ENCODE measurements at regions not wholly inside any gene's neighbourhood (a gene's known extent, or its start where the extent isn't known, plus 50 kb on each side); places are given as distances from the start of the nearest gene placed in this dataset.

GRCh38 chr3:107064405-107065060, 312.7 kb upstream of the CCDC54 start:
- peak; percentile 62 for DNase-seq (ENCODE audit: low read depth, low spot score)

GRCh38 chr3:107065094-107065861, 312.0 kb upstream of the CCDC54 start:
- no peak for DNase-seq (ENCODE audit: low read depth, low spot score)

GRCh38 chr3:107067421-107067820, 309.8 kb upstream of the CCDC54 start:
- DNase-seq (ENCODE audit: low read depth, low spot score), result no peak

- peak; percentile 72 for DNase-seq (ENCODE audit: low read depth, low spot score)
Measured at GRCh38 chr3:107068980-107069379, 308.3 kb upstream of the CCDC54 start.

GRCh38 chr3:107076946-107077345, 300.3 kb upstream of the CCDC54 start:
- DNase-seq (ENCODE audit: low read depth, low spot score), result no peak

- no peak for DNase-seq (ENCODE audit: low read depth, low spot score)
Measured at GRCh38 chr3:107077391-107077790, 299.8 kb upstream of the CCDC54 start.

- DNase-seq (ENCODE audit: low read depth, low spot score), result no peak
Measured at GRCh38 chr3:107082527-107082926, 294.7 kb upstream of the CCDC54 start.

- DNase-seq (ENCODE audit: low read depth, low spot score), result no peak
Measured at GRCh38 chr3:107085261-107085660, 292.0 kb upstream of the CCDC54 start.

GRCh38 chr3:107092121-107092520, 285.1 kb upstream of the CCDC54 start:
- no peak for DNase-seq (ENCODE audit: low read depth, low spot score)

GRCh38 chr3:107098864-107099263, 278.4 kb upstream of the CCDC54 start:
- no peak for DNase-seq (ENCODE audit: low read depth, low spot score)

- no peak for DNase-seq (ENCODE audit: low read depth, low spot score)
Measured at GRCh38 chr3:107100137-107100536, 277.1 kb upstream of the CCDC54 start.

- no peak for DNase-seq (ENCODE audit: low read depth, low spot score)
Measured at GRCh38 chr3:107100573-107100972, 276.7 kb upstream of the CCDC54 start.

GRCh38 chr3:107103786-107104185, 273.5 kb upstream of the CCDC54 start:
- DNase-seq (ENCODE audit: low read depth, low spot score), result no peak

- peak; percentile 4 for DNase-seq (ENCODE audit: low read depth, low spot score)
Measured at GRCh38 chr3:107106316-107106715, 270.9 kb upstream of the CCDC54 start.

GRCh38 chr3:107106907-107107306, 270.3 kb upstream of the CCDC54 start:
- no peak for DNase-seq (ENCODE audit: low read depth, low spot score)

GRCh38 chr3:107110596-107111305, 266.5 kb upstream of the CCDC54 start:
- no peak for DNase-seq (ENCODE audit: low read depth, low spot score)

- DNase-seq (ENCODE audit: low read depth, low spot score), result no peak
Measured at GRCh38 chr3:107111872-107112271, 265.4 kb upstream of the CCDC54 start.

- no peak for DNase-seq (ENCODE audit: low read depth, low spot score)
Measured at GRCh38 chr3:107112356-107112755, 264.9 kb upstream of the CCDC54 start.

GRCh38 chr3:107116251-107116650, 261.0 kb upstream of the CCDC54 start:
- DNase-seq (ENCODE audit: low read depth, low spot score), result no peak

- no peak for DNase-seq (ENCODE audit: low read depth, low spot score)
Measured at GRCh38 chr3:107117156-107117555, 260.1 kb upstream of the CCDC54 start.

GRCh38 chr3:107117922-107118536, 259.2 kb upstream of the CCDC54 start:
- peak; percentile 74 for DNase-seq (ENCODE audit: low read depth, low spot score)

GRCh38 chr3:107124885-107125284, 252.4 kb upstream of the CCDC54 start:
- no peak for DNase-seq (ENCODE audit: low read depth, low spot score)

All from smooth muscle cell of the brain vasculature (primary cell).